ENCODE measurements at regions not wholly inside any gene's neighbourhood (a gene's known extent, or its start where the extent isn't known, plus 50 kb on each side); places are given as distances from the start of the nearest gene placed in this dataset.

DNA sequence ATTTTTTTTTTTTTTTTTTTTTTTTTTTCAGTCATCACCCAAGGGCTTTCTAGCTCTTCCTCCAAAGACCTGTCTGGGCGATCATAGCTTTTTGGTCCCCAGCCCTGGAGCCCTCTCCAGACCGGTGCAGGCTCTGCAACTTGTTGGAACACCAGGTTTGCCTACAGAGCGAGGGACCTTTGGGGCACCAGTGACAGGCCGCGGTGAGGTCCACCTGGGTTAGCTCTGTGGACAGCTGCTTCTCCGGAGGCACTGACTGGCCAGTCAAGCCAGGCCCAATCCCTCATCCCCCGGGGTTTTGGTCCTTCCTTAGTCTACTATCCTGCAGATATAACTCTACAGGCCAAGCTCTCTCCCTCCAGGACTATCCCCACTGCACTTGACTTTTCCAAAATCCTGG, 86.8 kb upstream of the SMNDC1 start:
- no peak for ATAC-seq
- H3K27me3 ChIP-seq (ENCODE audit: control insufficient read depth in 1 of 2, insufficient read depth in 2 of 2, low read length in 2 of 2): peaks cover 0 to 14% of the 10 kb centered on the region in 2 experiments; a peak in 1 of 5 replicates
- 61% methylated on average over 7 of the region's 7 CpGs for WGBS (ENCODE audit: low lambda C conversion rate)
- H3K27ac ChIP-seq (ENCODE audit: extremely low read length, insufficient read depth, low read length): no peak overlapping the region
- no peaks in the 10 kb centered on the region for H3K36me3 ChIP-seq (replicated peaks in 1 of 2; ENCODE audit: control insufficient read depth in 1 of 2, insufficient read depth in 2 of 2, low read length in 2 of 2)
- H3K9ac ChIP-seq (ENCODE audit: insufficient read depth, low read depth, low read length): no peak overlapping the region
- H2AFZ ChIP-seq (ENCODE audit: low read length): no peak overlapping the region
- in situ Hi-C loops (cut with HindIII; ENCODE audit: extremely low pct_ligation_motif_present, low pct_unique_long_range_greater_than_20kb): no loop called here
- TF ChIP-seq, protein P1, sequence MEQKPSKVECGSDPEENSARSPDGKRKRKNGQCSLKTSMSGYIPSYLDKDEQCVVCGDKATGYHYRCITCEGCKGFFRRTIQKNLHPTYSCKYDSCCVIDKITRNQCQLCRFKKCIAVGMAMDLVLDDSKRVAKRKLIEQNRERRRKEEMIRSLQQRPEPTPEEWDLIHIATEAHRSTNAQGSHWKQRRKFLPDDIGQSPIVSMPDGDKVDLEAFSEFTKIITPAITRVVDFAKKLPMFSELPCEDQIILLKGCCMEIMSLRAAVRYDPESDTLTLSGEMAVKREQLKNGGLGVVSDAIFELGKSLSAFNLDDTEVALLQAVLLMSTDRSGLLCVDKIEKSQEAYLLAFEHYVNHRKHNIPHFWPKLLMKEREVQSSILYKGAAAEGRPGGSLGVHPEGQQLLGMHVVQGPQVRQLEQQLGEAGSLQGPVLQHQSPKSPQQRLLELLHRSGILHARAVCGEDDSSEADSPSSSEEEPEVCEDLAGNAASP (CRISPR knock-in tag; IDR thresholded peaks at IDR 0.05; ENCODE audit: borderline replicate concordance): no peak
- TF ChIP-seq ZBTB42 (CRISPR knock-in tag; IDR thresholded peaks at IDR 0.05): no peak
- no peak for TF ChIP-seq STAT5B (CRISPR knock-in tag; IDR thresholded peaks at IDR 0.05)
- no peak for FAIRE-seq
- intact Hi-C loops (cut with micrococcal nuclease; ENCODE audit: unreplicated experiment): no loop called here
- ChIA-PET POLR2A (interaction anchor here (1.2 kb wide), 1 partner anchor 17 kb away, joined by 3 read pairs; no protein-coding TSS in a partner anchor), CTCF (ENCODE audit: low intra/inter-chr PET ratio, low total read pairs) (no interaction called here)
- no peaks in the 10 kb centered on the region for H3K9me3 ChIP-seq (ENCODE audit: low read length)
- H3K4me1 ChIP-seq (ENCODE audit: insufficient read depth, low read length): peaks cover 16% of the 10 kb centered on the region
- no peak overlapping the region for H3K4me3 ChIP-seq (replicated peaks in 1 of 3; ENCODE audit: insufficient read depth in 1 of 3, low read depth in 2 of 3, low read length in 3 of 3)
- BruUV-seq (replicated peaks): no TSS peak
- H4K20me1 ChIP-seq (ENCODE audit: insufficient read depth, low read length): no peaks in the 10 kb centered on the region
- DNase-seq (ENCODE audit: low spot score): no peak
- H3K4me2 ChIP-seq (ENCODE audit: low read depth, low read length): no peak overlapping the region
- H3K79me2 ChIP-seq (ENCODE audit: insufficient read depth, low read length): no peaks in the 10 kb centered on the region

- Histone ChIP-seq H4K20me1 (ENCODE audit: insufficient read depth, low read length) (no peaks in the 10 kb centered on the region), H3K4me3 (replicated peaks in 1 of 3; ENCODE audit: insufficient read depth in 1 of 3, low read depth in 2 of 3, low read length in 3 of 3) (no peak overlapping the region), H3K27me3 (ENCODE audit: control insufficient read depth in 1 of 2, insufficient read depth in 2 of 2, low read length in 2 of 2) (peaks cover 0 to 14% of the 10 kb centered on the region in 2 experiments; a peak in 1 of 5 replicates), H2AFZ (ENCODE audit: low read length) (no peak overlapping the region), H3K4me2 (ENCODE audit: low read depth, low read length) (no peak overlapping the region), H3K4me1 (ENCODE audit: insufficient read depth, low read length) (peaks cover 16% of the 10 kb centered on the region), H3K36me3 (replicated peaks in 1 of 2; ENCODE audit: control insufficient read depth in 1 of 2, insufficient read depth in 2 of 2, low read length in 2 of 2) (no peaks in the 10 kb centered on the region), H3K9me3 (ENCODE audit: low read length) (no peaks in the 10 kb centered on the region), H3K9ac (ENCODE audit: insufficient read depth, low read depth, low read length) (no peak overlapping the region), H3K79me2 (ENCODE audit: insufficient read depth, low read length) (no peaks in the 10 kb centered on the region), H3K27ac (ENCODE audit: extremely low read length, insufficient read depth, low read length) (no peak overlapping the region)
- CTCF ChIA-PET (ENCODE audit: low intra/inter-chr PET ratio, low total read pairs): no interaction called here
- FAIRE-seq (no peak), DNase-seq (ENCODE audit: low spot score) (no peak), ATAC-seq (no peak)
- intact Hi-C loops (cut with micrococcal nuclease; ENCODE audit: unreplicated experiment) (no loop called here), in situ Hi-C loops (cut with HindIII; ENCODE audit: extremely low pct_ligation_motif_present, low pct_unique_long_range_greater_than_20kb) (no loop called here)
- no TSS peak for BruUV-seq (replicated peaks)
- POLR2A ChIA-PET: interaction anchor here (1.2 kb wide), 1 partner anchor 16 kb away, joined by 3 read pairs; no protein-coding TSS in a partner anchor
- WGBS (ENCODE audit: low lambda C conversion rate): 49% methylated on average over 7 of the region's 7 CpGs
- TF ChIP-seq ZMAT3 (CRISPR knock-in tag; conservative IDR thresholded peaks at IDR 0.05) (no peak), GPBP1L1 (CRISPR knock-in tag; IDR thresholded peaks at IDR 0.05) (no peak), DNMT3B (CRISPR knock-in tag; conservative IDR thresholded peaks at IDR 0.05) (no peak), RARG (CRISPR knock-in tag; IDR thresholded peaks at IDR 0.05; ENCODE audit: low read depth) (no peak), ZNF10 (CRISPR knock-in tag; IDR thresholded peaks at IDR 0.05; ENCODE audit: borderline replicate concordance, low read depth) (no peak), ZSCAN22 (CRISPR knock-in tag; IDR thresholded peaks at IDR 0.05) (no peak), NFE2L1 (CRISPR knock-in tag; IDR thresholded peaks at IDR 0.05; ENCODE audit: borderline replicate concordance) (no peak), HMG20A (CRISPR knock-in tag; IDR thresholded peaks at IDR 0.05; ENCODE audit: borderline replicate concordance) (no peak), RFX5 (IDR thresholded peaks at IDR 0.05; ENCODE audit: low read depth, low read length) (no peak), ZNF615 (CRISPR knock-in tag; IDR thresholded peaks at IDR 0.05; ENCODE audit: borderline replicate concordance) (no peak), HOXA5 (CRISPR knock-in tag; IDR thresholded peaks at IDR 0.05) (no peak), ZNF274 (CRISPR knock-in tag; IDR thresholded peaks at IDR 0.05) (no peak), KAT2B (IDR thresholded peaks at IDR 0.05; ENCODE audit: borderline replicate concordance, low read depth, low read length) (no peak), TP53 (CRISPR knock-in tag; conservative IDR thresholded peaks at IDR 0.05) (no peak), ZNF256 (CRISPR knock-in tag; conservative IDR thresholded peaks at IDR 0.05) (no peak)
Measured at GRCh38 chr10:110392121-110392520, 87.4 kb upstream of the SMNDC1 start.

All from HepG2 (cell line).